ENCODE measurements at regions not wholly inside any gene's neighbourhood (a gene's known extent, or its start where the extent isn't known, plus 50 kb on each side); places are given as distances from the start of the nearest gene placed in this dataset.
"Not testable (repeated sequence)": the region's sequence is repeated elsewhere in the genome, so short reads cannot be mapped to it uniquely, and the experiment has no call there.

DNA sequence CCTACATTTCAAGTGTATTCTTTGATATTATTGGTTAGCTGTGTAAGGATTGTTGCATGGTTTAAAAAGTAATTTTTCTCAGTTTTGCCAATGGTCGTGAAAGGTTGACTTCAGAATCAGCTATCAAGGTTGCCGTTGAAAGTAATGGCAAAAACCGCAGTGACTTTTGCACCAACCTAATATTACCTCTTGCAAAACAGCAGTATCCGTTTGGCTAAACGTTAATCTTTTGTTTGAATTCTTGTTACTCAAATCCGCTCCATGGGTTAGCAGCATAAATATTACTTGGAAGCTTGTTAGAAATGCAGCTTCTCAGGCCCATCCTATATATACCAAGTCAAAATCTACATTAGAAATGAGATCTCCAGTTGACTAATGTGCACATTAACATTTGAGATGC, 141.6 kb upstream of the PRSS12 start:
- TF ChIP-seq, protein P1, sequence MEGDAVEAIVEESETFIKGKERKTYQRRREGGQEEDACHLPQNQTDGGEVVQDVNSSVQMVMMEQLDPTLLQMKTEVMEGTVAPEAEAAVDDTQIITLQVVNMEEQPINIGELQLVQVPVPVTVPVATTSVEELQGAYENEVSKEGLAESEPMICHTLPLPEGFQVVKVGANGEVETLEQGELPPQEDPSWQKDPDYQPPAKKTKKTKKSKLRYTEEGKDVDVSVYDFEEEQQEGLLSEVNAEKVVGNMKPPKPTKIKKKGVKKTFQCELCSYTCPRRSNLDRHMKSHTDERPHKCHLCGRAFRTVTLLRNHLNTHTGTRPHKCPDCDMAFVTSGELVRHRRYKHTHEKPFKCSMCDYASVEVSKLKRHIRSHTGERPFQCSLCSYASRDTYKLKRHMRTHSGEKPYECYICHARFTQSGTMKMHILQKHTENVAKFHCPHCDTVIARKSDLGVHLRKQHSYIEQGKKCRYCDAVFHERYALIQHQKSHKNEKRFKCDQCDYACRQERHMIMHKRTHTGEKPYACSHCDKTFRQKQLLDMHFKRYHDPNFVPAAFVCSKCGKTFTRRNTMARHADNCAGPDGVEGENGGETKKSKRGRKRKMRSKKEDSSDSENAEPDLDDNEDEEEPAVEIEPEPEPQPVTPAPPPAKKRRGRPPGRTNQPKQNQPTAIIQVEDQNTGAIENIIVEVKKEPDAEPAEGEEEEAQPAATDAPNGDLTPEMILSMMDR (conservative IDR thresholded peaks at IDR 0.05): not testable (repeated sequence)
- TF ChIP-seq EZH2 (IDR thresholded peaks at IDR 0.05; ENCODE audit: low read depth): not testable (repeated sequence)

All from PC-9 (cell line).